DMS 273 treated with DMSO at 0.1 percent for 48 hours (cell line): ENCODE measurements at regions not wholly inside any gene's neighbourhood (a gene's known extent, or its start where the extent isn't known, plus 50 kb on each side); places are given as distances from the start of the nearest gene placed in this dataset.
"Not testable (repeated sequence)": the region's sequence is repeated elsewhere in the genome, so short reads cannot be mapped to it uniquely, and the experiment has no call there.

Source experiments
- DNase-seq: peaks from one replicate; lab custom pipeline; 2025; lab: John Stamatoyannopoulos, UW

GRCh38 chr5:120151181-120151580 lies 312.9 kb upstream of the PRR16 start:
- no peak for DNase-seq

DNA sequence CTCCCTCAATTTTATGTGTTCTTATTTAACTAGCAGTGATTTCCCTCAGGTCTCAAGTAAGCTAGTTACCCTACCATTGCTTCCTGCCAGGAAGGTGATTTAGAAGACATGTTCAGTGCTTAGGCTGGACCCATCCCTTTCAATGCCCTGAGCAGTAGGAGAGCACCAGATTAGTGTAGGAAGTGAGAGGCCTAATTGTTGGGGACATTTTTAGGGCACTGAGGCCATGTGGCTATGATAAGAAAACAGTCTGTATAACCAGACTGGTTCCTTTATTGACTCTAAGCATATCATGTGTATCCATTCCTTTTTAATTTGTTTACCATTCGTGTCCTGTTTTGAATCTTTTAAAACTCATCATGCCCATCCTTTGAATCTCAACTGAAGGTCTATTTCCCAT lies 312.3 kb upstream of the PRR16 start:
- no peak for DNase-seq

GRCh38 chr5:120152472-120152871 lies 311.6 kb upstream of the PRR16 start:
- DNase-seq: no peak

DNA sequence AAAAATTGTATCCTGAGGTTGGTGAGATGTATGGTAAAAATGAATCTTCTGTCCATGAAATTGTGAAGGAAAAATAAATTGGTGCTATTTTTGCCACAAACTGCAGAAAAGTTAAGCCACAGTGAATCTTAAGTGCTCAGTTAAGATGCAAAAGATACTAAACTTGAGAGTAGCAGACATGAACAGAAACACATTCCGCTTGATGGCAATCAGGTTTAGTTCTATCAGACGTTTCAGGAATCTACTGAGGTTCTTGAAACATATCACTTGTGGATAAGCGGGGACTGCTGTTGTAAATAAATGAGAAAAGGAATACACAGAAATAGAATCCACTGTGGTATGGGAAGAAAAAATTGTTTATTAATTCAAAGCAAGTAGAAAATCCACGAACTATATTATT lies 311.2 kb upstream of the PRR16 start:
- no peak for DNase-seq

DNA sequence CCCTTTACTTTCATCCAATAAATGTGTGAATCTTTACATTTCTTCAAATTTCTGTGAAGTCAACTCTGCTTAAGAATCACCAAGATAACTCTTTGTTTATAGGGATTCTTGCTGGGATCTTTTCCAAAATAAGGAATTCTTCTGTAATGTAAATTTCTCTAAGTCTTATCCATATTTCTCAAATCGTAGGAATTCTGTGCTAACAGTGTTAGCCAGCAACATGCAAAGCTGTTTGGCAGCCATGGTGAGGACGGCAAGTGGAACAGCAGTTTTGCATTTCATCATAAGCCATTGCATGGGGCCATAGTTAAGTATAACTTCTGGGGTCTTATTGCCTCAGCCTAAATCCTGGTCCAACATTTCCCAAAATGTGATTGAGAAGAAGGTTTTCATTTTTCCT lies 310.5 kb upstream of the PRR16 start:
- no peak for DNase-seq

DNA sequence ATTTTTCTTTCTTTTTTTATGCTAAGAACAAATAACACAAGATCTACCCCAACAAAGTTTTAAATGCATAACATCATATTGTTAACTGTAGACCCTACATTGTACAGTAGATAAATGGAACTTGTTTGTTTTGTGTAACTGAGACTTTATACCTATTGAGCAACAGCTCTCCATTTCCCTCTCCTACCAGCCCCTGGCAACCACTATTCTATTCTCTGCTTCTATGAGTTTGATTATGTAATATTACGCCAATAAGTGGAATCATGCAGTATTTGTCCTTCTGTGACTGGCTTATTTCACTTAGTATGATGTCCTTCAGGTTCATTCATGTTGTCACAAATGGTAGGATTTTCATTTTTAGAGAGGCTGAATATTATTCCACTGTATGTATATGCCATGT lies 308.2 kb upstream of the PRR16 start:
- no peak for DNase-seq

DNA sequence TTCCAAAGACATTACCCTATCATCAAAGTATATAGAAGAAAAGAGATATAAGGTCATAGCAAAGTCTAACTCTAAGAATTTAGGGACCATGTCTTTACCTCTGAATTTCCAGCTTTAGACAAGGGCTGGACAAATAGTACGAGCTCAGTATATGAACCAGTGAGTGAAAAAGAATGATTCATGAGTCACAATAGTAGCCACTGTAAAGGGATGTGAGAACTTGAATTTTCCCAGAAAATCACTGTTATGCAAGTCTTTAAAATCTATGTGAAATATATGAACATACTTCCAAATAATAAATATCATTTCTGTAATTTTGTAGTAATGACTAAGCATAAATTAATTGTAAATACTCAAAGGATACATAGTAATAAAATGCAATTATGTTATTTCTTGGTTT lies 305.9 kb upstream of the PRR16 start:
- no peak for DNase-seq

DNA sequence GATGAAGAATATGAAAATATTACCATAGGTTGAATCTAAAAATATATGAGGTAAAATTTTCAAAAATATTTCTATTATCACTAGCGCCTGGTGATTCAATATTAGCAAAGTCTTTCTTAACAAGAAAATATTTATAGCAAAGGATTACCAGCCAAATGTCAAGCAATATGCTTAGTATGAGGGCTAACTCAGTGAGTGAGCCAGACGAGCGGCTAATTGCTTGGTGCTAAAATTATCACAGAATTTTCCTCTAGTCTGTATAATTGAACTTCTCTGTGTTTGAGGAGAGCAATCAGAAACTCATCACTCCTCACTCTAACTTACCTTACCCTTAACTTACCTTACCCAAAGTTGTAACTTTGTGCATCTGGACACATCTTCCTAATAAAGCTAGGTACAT lies 304.9 kb upstream of the PRR16 start:
- no peak for DNase-seq

DNA sequence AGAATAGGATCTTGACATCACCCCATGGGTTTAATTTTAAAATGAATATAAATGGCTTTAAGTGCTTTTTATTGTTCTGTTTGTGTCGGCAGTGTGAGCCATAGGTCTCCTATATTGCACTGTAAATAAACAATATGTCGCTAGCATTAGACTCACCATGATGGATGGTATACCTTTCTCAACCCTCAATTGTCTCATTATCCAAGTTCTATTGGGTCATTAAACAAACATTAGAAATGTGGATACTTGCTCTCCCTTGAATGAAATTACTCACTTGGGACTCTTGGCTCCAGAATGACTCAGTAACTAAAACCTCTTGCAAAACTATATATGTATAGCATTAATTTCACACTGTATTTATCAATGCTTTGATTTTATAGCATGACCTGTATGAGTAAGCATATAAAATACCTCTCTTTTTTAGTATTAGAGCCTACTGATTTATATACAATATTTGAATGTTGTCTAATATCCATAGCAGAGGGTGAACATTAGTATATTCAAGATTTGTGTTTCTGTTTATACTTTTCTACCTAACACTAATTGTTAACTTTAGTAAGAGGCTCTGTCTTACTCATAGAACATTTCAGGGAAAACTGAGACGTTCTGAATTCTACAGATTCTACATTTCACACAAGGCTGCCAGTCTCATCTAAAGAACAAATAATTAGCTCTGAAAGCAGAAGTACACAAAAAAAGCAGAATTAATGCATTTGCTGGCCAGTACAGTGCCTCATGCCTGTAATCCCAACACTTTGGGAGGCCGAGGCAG lies 303.8 kb upstream of the PRR16 start:
- no peak for DNase-seq

DNA sequence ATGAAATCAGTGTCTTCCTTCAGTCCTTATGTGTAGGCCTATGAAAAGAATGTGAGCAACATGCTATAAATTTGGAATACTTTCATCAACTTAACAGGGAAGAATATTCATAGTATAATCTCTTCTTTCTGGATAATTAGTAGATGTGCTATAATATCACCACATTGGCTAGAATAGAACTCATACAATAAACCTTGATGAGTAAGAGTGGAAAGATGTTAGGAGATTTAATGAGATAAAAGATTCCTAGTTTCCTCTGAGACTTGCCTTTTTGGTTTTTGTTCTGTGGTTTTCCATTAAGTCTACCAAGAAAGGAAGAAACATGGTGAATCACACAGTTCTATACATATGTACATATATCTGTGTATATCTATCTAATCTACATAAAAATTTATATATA lies 301.8 kb upstream of the PRR16 start:
- no peak for DNase-seq

GRCh38 chr5:120164037-120164436 lies 300.1 kb upstream of the PRR16 start:
- no peak for DNase-seq

- no peak for DNase-seq
Measured at GRCh38 chr5:120164986-120165385, 299.1 kb upstream of the PRR16 start.

GRCh38 chr5:120173125-120173524 lies 291.0 kb upstream of the PRR16 start:
- DNase-seq: no peak

DNA sequence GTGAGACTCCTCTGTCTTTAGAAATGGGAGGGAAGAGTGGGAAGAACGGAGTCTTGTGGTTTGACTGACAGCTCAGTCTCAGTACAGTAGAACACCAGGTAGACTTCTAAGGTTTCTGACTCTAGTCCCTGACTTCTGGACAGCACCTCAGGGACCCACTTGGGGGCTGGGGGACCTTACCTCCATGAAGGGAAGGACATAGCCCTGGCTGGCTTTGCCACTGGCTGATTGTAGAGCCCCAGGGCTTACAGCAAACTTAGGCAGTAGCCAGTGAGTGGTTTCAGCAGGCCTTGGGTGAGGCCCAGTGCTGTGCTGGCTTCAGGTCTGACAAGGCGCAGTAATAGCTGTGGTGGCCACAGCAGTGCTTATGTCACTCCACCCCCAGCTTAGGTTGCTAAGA lies 290.0 kb upstream of the PRR16 start:
- DNase-seq: no peak

- DNase-seq: not testable (repeated sequence)
Measured at GRCh38 chr5:120181238-120181637, 282.9 kb upstream of the PRR16 start.

DNA sequence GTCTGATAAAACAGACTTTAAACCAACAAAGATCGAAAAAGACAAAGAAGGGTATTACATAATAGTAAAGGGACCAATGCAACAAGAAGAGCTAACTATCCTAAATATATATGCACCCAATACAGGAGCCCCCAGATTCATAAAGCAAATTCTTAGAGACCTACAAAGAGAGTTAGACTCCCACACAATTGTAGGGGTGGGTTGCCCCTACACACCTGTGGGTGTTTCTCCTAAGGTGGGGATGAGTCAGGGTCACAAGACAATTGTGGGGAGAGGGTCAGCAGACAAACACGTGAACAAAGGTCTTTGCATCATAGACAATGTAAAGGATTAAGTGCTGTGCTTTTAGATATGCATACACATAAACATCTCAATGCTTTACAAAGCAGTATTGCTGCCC lies 269.4 kb upstream of the PRR16 start:
- DNase-seq: not testable (repeated sequence)

DNA sequence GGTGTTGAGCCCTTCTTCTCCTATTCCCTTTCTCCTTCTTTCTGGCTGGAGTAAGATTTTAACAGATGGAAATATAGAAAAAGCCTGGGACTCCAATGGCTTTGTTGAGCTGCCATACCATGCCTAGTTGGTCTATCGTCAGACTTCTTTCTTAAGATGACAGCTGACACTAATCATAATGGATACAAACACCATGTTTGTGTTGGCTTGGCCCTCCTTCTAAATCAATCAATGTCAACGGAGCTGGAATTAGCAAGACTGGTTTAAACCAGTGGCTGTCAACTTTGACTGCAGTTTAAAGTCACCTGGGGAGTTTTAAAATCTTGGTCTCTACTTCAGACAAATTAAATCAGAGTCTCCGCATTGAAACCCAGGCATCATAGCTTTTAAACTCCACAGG lies 264.5 kb upstream of the PRR16 start:
- DNase-seq: no peak

- DNase-seq: no peak
Measured at GRCh38 chr5:120207129-120207528, 257.0 kb upstream of the PRR16 start.

GRCh38 chr5:120217001-120217400 lies 247.1 kb upstream of the PRR16 start:
- DNase-seq: no peak

- no peak for DNase-seq
Measured at GRCh38 chr5:120219988-120220387, 244.1 kb upstream of the PRR16 start.

- DNase-seq: no peak
Measured at GRCh38 chr5:120225524-120225923, 238.6 kb upstream of the PRR16 start.

GRCh38 chr5:120228262-120229031 lies 235.7 kb upstream of the PRR16 start:
- no peak for DNase-seq

DNA sequence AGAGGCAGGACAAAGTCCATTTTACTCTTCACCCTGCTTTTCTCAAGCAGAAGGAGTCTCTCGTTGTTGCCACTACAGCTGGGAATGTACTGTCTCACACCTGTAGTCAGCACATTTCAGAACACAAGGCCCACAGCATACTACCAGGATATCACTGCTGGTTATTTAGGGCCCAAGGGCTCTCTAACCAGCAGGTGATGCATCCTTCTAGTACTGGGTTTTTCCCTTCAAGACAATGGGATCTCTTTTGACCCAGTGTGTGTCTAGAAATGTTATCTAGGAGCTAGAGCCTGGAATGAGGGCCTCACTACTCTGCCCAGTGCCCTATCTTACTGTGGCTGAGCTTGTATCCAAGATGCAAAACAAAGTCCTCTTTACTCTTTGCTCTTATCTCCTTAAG lies 235.1 kb upstream of the PRR16 start:
- no peak for DNase-seq

DNA sequence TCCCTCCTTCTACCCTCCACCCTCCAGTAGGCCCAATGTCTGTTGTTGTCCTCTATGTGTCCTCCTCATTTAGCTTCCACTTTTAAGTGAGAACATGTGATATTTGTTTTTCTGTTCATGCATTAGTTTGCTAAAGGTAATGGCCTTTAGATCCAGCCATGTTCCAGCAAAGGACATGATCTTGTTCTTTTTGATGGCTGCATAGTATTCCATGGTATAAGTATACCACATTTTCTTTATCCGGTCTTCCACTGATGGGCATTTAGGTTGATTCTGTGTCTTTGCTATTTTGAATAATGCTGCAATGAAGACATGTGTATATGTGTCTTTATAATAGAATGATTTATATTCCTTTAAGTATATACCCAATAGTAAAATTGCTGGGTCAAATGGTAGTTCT lies 232.5 kb upstream of the PRR16 start:
- no peak for DNase-seq
